Ishikawa (cell line): ENCODE measurements at regions not wholly inside any gene's neighbourhood (a gene's known extent, or its start where the extent isn't known, plus 50 kb on each side); places are given as distances from the start of the nearest gene placed in this dataset.

Experiments used
- CEBPB ChIP-seq: IDR thresholded peaks from 2 replicates; pipeline ENCODE4 v1.6.1; 2012
- FOXM1 ChIP-seq: IDR thresholded peaks from 2 replicates; pipeline ENCODE4 v1.6.1; 2012; ENCODE audit warnings: low read depth, borderline replicate concordance
- MAX ChIP-seq: IDR thresholded peaks from 2 replicates; pipeline ENCODE4 v1.6.1; 2012
- NFIC ChIP-seq: IDR thresholded peaks from 2 replicates; pipeline ENCODE4 v1.6.1; 2012

GRCh38 chr11:134505125-134505524, 93.1 kb upstream of the B3GAT1 start:
- no peak for TF ChIP-seq CEBPB
- TF ChIP-seq FOXM1: no peak
- no peak for TF ChIP-seq MAX
- TF ChIP-seq NFIC: no peak
